Hematopoietic multipotent progenitor cell treated with erythropoietin and hydrocortisone succinate and interleukin-3 and kit ligand, for 8 days (in vitro differentiated cells): ENCODE measurements at regions not wholly inside any gene's neighbourhood (a gene's known extent, or its start where the extent isn't known, plus 50 kb on each side); places are given as distances from the start of the nearest gene placed in this dataset.

Source experiments
- DNase-seq: peaks from one replicate; pipeline ENCODE4 v3.0.0-alpha.2; 2015

DNA sequence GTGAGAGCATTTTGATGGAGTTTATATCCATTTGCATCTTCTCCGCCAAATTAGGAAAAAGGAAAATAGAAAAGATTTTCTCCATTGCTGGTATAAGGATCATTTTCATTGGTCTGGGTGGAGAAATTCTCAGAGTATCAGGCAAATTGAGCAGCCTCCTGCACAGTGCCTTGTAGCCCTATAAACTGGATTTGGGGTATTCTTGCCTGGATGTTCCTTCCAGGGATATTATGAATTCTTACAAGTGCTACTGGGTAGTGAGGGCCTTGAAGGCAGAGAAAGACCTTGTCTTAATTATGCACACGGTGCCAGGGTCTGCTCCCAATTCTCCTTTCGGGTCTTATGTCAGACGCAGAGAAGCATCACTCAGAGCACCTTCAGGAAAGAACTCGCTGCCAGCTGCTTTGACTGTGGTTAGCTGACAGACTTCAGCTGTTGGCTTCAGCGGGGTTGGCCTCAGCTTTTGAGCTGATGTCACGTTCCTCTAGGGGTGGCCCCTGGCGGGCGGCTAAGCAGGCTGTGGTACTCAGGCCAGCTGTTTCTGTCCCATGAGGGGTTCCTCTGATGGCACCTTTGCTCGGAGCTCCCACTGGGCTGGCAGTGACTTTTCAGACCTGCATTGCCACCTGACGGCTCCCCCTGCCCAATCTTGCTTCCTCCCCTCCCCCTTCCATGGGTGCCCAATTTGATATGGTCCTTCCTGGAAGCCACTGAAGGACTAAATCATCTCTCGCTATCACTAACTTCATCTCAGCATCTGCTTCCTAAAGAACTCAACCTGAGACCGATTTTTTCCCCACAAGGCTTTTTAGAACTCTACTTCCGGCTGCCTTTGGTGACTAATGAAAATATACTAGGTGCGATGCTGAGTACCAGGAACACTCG, 519.5 kb downstream of the BCOR start:
- no peak for DNase-seq

DNA sequence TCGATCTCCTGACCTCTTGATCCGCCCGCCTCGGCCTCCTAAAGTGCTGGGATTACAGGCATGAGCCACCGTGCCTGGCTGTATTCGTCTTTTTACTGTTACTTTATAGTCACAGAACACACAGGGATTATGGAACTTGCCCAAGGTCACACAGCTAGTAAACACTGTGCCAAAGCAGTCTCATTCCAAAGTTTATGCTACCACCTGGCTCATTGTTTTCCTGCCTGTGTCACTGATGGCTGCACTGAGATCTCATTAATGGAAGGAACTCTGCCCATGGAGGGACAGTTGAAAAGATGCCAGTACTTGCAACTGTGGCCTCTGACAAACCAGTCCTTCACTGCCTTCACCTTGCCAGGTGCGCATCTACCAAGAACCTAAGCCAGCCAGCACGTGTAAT, 517.7 kb downstream of the BCOR start:
- DNase-seq = no peak

DNA sequence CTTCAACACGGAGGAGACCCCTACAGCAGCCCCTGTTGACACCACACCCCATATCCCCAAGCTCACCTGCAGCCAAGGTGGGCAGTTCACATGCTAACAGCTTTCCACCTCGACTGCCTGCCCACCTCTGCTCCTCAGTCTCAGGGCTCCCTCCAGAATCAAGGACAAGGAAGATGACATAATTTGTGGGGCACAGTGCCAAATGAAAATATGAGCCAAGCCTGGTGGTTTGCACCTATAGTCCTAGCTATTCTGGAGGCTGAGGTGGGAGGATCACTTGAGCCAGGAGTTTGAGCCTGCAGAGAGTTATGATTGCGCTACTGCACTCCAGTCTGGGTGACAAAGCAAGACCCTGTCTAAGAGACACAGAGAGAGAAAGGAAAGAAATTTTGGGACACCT, 516.3 kb downstream of the BCOR start:
- DNase-seq = no peak

DNA sequence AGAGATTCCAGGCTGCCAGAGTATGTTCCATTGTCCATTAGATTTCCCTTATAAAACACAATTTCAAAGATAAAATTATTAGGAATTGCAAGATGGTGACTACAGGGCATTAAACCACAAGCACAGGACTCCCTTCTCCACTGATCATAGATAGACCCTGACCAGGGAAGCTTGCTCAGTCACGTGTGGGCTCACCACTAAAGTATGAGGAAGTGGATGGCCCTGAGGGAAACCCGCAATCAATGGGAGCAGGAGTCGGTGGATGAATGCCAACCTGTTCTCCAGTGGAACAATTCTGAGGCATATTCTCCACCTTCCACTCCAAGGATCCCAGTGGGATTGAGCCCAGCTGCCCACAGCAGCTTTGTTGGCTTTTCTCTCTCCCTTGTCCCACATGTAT, 515.7 kb downstream of the BCOR start:
- DNase-seq = no peak

DNA sequence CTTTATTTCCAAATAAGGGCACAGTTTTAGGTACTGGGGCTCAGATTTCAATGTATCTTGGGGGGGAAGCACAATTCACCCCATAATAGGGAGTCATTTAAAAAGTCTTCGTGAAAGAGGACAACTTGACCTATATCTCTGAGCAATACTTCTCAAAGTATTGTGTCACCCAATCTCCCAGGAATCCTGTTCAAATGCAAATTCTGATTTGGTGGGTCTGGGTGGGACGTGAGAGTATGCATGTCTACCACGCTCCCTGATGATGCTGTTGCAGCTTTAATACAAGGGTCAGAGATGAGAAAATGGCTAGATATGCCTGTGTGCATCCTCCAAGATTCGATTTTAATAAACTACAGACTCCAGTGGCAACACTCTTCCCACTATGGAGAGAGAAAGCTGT, 514.8 kb downstream of the BCOR start:
- no peak for DNase-seq

DNA sequence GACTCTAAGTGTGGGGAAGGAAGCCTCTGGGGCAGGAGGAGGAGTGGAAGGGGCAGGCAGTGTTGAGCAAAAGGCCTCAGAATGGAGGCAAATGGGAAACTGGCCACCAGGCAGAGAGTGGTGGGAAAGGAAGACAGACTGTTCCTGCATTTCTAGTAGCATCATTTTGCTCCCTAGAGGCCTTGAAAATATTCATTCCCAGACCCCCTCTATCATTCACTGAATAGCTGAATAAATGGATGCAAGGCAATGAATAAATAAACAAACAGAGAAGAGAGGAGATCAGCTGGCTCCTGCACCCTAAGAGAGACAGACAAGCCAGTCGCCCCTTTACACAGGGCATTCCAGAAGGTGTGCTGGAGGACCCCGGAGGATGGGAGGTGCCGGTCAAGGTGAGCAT, 511.9 kb downstream of the BCOR start:
- no peak for DNase-seq

DNA sequence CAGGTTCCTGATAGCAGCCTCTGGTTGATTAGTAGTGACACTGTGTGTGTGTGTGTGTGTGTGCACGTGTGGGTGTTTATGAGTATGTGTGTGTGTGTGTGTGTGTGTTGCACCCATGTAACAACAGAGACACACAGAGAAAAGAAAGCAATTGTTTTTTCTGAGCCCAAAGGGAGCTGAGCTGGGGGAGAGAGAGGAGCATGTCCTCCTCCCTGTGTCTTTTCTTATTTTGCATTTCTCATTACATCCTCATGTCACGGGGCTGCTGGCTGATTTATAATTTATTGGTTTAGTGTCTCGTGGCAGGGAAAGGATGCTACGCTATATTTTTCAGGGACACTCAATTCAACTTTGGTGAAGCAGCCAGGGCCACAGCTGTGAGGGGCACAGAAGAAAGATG, 511.4 kb downstream of the BCOR start:
- DNase-seq = no peak

DNA sequence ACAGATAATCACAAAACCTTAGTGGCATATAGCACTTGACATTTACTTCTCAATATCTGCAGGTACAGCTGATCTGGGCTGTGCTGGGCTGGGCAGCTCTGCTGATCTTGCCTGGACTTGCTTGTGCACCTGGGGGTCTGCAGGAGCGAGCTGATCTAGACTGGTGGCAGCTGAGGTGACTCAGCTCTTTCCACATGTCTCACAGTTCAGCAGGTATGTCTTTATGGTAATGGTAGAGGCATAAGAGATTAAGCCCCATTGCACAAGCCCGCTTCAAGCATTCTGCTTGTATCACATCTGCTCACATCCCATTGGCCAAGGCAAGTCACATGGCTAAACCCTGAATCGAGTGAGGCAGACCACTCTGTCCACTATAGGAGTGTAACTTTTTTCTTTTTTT, 506.7 kb downstream of the BCOR start:
- DNase-seq = no peak

DNA sequence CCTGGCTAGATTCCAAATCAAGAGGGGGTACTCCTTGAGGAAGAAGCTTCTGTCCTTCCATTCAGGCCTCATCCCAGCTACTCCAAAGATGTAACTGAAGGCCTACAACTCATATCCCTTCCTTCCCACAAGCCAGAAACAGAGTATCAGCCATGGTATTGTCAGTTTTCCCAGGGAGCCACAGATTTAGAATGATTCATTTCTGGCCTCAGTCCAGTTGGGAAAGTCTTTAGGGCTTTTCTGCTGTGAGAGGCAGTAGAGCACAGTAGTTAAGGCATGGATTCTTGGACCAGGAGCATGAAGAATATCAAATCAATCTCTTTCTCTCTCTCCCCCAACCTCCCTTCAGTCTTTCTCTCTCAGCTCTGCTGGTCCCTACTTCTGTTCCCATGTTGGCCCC, 505.0 kb downstream of the BCOR start:
- DNase-seq = no peak

DNA sequence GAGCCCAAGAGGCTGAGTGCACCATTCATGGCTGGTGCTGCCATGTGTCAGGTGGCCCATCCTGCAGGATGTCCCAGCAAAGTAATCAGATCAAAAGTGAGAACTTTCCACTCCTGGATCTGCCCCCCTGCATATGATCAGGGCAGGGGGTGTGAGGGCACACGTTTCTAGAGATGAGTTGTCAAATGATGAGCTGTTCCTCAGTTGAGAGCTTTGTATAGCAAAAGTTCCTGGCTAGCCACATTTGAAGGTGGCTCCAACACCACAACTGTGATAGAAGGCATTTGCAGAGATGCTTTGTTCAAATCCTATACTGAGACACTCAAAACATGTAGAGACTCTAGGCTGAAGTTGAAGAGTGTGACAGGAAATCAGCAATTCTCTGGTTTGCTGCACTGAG, 501.8 kb downstream of the BCOR start:
- DNase-seq = no peak

DNA sequence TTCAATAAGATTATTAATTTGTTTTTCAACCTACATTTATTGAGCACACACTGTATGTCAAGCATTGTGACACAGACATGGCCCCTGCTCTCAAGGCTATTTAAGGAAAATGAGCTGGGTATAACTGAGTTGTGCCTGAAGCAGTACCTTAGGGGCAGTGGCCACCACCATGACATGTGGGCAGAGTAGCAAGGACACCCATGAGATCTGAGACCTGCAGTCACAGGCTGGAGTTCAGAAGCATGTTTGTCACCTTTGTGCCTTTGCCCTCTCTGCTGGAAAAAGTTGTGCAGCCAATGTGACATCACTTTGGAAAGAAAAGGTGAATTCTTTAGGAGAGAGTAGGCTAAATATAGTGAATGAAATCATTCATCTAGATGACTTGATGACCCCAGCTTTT, 501.3 kb downstream of the BCOR start:
- no peak for DNase-seq

DNA sequence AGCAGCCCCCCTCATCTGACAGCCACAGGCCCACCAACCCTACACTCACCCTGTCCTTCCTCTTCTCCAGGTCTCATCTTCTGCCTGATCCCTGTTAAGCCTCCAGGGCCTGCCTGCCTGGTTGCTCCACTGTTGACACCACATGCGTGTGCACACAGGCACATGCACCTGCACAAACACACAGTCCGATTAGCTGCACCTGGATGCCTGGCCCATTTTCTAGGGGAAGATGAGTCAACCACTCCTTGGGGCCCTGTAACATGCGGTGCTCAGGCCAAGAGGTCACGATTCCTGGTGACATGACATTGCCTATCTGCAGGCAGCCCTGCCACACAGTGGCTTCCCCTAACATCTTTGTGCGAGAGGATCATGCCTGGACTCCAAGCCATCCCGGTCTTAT, 498.4 kb downstream of the BCOR start:
- no peak for DNase-seq

DNA sequence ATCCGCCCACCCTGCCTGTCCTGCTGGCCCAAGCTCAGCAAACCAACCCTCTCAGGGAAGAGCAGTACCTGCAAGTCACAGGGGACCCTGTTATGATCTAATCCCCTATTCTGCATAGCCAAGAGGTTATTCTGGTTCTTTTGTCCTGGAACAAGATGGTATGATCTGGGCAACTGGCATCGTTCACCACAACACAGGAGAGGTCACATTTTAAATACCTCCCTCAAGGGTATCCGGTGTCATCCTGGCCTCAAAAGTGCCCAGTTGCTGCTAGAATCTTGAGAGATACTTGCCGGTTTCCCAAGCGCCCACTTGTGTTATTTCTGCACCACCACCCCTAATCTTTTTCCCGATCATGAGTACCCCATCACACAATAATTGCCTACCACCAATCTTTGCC, 497.5 kb downstream of the BCOR start:
- no peak for DNase-seq

DNA sequence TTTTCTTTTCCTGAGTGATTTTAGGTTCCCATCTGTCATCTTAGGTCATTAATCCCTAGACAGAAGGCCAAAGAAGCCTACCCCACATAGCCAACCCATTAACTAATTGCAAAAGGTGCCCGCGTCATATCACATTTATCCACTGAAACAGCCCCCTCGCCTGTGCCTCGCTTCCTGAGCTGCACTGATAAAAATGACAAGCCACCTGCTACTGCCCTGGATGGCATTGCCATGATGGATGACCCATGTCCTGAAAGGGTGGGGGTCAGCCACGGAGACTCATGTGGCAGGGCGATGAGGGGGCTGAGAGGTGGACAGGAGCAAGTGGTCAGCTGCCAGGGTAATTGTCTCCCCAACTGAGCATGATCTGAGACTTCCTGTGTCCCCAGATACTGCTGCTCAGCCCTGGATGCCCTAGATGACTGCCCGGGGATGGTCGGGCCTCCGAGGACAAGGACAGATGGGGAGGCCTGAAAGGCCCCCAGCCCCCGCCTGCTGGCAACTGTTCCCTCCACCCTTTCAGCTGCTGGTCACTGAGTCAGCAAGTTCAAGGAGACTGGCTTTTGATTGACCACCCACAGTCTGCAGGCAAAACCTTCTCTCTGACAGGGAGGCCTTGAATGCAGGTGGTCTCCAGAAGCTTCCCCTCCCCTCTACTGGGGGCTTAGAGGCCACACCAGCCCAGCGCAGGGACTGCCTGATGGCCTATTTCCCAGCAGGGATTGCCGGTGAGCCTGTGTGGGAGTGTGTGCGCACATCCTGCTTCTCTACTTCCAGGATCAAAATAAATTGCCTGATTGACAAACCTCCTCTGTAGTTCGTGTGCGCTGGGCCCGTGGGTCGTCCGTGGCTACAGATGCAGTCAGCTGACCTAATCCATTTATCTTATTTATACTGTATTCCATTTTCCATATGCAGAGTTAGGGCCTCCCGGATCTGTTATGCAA, 496.3 kb downstream of the BCOR start:
- DNase-seq = no peak

DNA sequence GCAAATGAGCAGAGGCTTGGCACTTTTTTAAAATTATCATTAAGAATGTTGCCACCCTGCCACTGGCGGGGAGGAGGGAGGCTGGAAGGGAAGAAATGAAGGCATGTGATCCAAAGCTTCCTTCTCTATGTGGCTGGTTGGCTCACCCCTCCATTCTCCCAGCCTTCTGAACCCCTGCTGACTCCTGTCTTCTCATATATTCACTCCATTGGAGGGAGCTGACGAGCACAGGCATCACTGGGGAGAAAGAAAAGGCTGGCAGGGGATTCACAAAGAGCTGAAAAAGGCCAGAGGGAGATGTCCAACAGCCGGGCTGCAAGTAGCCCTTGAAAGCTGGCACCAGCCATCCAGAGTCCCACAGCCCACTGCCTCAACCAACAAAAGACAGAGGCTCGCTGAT, 495.6 kb downstream of the BCOR start:
- no peak for DNase-seq

DNA sequence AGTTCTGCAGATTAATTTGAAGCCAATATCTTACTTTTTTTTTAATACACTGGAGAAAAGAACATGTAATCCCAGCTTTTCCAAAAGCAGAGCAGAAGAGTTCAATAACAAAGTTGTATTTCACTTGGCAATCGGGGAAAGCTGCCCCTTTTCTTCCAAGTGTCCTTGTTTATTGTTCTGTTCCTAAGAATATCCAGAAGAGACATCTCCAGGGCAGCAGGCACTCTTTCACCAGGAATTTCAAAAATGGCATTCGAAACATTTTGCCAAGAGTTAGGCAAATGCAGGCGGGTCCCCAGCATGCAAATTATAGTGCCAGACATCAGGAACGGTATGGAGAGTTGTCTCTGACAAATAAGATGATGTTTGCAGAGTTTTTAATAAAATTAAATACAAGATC, 494.5 kb downstream of the BCOR start:
- no peak for DNase-seq

DNA sequence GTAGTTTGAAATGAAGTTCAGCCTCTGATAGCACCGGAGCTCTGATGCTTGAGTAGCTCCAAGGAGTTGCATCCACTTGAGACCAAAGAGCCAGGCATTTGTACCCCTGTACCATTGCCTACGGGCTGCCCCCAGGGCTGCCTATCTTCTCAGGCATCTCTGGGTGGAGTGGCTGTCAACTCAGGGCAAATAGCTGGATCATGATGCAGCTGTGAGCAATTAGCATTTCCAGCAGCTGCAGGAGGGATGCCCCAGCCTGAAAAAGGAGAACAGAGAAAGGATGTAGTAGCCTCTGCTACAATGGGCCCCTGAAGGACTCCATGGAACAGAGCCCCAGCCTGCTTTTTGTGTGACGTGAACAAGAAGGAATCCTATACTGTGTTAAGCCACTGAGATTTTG, 492.6 kb downstream of the BCOR start:
- DNase-seq = no peak

DNA sequence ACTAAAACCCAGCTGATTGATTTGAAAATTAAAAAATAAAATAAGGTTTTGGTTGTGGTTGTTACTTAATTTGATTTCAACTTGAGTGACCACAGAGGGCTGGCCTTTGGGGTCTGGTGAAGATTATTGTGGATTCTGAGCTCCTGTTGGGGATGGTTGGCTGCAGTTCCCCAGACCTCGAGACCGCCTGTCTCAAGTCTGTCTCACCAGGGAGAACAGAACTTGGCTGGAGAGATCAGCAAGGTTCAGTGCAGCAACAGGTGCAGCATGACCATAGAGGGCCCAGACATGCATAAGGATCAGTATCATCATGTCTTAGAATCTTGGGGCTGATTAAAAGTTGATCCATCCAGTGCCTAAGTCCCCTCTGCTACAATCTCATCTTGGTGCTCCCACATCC, 491.9 kb downstream of the BCOR start:
- DNase-seq = no peak

DNA sequence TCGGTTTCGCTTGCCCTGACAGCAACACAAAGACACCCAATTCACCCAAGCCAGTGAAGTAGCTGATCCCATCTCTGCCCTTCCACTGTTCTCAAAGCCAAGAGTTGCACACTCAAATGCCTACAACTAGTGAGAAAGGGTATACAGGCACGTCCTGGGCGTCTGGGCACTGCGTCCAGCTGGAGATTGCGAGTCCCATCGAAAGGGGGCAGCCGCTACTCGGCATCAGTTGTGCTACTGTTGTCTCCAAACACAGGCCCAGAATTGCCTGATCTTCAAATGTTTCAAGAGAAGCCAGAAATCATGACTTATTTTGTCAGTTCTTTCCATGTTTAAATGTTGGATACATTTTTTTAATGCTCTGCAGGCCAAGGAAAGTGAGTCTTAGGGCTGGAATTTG, 487.8 kb downstream of the BCOR start:
- no peak for DNase-seq

DNA sequence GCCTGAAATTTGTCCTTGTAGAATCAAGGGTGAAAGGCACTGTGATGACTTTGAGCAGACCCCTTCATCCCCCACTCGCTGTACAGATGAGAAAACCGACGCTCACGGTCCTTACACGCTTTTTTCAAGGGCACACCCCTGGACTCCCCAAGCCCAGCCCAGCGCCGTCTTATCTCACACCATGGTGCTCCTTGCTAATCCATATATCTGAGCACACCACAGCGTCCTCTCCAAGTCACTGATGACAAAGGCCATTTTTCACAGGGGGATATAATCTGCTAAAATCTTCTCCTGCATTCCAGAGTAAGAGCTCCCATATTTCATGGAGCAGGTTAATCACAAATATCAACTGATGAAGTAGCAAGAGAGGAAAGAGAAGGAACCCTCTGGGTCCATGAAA, 486.3 kb downstream of the BCOR start:
- no peak for DNase-seq

DNA sequence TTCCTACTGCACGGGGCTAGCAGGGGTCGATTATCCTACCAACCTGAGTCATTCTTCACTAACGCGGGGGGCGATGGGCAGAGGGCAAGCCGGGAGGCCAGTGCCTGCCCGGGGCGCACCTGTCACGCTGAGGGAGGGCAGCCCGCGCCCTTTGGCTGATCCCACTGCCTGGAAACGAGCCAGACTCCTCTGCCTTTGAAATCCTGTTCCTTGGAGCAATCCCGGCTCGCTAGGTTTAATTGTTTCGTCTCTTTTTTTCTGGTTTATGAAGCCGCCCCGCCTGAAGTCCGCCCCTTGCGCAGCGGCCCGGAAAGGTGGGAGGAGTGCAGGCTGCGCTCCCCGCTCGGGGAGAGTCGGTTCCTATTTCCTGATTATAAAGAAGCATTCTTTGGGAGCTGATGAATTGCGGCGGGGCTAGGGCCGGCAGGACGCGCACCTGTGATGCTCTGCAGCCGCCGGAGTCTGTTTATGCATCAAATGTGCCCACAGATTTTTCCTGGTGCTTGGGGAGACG, 484.2 kb downstream of the BCOR start:
- DNase-seq = no peak

DNA sequence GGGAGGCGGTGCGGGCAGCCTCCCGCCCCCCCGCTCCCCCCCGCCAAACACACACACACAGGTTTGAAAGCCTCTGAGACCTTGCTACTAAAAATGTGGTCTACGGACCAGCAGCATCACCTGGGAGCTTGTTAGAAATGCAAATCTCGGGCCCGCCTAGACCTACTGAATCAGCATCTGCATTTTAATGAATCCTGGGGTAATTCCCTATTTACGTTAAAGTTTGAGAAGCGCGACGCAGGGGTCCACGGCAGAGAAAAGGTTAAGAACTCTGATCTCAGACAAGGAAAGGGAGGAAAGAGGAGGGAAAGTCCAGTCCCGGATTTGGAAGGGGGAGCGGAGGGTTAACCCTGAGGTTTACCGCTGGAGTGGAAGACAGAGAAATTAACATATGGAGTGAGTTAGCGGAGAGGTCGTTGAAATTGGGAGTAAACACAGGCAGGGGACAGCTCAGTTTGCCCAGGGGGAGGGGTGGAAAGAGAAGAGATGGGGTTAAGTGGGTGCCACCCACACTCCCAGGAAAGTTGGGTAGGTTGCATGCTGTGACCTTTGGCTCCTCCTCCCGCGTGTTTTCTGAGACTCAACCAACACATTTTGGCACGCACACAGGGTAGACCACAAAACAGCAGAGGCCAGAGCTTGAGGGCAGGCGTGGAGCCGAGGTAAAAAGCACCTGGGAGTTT, 483.6 kb downstream of the BCOR start:
- DNase-seq = no peak

DNA sequence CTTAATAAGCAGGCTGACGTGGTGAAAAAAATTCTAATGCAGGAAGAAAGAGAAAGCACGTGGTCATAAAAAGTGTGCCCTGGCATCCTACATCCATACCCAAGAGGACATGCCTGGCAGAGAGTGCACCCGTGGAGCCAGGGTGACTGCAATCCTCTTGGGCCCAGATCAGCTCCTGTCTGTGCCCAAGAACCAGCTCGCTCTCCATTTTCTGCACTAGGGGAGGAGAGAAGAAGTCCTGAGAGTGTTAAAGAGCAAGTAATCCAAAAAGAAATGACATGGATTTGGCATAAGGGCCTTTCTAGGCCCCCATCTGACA, 483.1 kb downstream of the BCOR start:
- DNase-seq = no peak
